ENCODE measurements at regions not wholly inside any gene's neighbourhood (a gene's known extent, or its start where the extent isn't known, plus 50 kb on each side); places are given as distances from the start of the nearest gene placed in this dataset.

DNA sequence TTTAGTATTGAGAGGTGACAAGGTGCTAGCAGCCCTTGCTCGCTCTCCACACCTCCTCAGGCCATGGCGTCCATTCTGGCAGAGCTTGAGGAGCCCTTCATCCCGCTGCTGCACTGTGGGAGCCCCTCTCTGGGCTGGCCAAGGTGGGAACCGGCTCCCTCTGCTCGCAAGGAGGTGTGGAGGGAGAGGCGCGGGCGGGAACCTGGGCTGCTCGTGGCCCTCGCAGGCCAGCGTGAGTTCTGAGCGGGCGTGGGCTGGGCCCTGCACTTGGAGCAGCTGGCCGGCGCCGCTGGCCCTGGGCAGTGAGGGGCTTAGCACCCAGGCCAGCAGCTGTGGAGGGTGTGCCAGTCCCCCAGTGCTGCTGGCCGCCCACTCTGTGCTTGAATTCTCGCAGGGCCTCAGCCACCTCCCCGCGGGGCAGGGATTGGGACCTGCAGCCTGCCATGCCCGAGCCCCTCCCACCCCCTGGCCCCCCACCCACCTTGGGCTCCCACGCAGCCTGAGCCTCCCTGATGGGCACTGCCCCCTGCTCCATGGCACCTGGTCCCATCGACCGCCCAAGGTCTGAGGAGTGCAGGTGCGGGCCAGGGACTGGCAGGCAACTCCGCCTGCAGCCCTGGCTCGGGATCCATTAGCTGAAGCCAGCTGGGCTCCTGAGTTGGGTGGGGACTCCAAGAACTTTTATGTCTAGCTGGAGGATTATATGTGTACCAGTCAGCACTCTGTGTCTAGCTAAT is 785.2 kb downstream of the DIPK2A start:
- no peaks in the 10 kb centered on the region for H3K27me3 Mint-ChIP-seq (ENCODE audit: low read depth)
- H3K4me1 Mint-ChIP-seq (ENCODE audit: low read depth) = no peaks in the 10 kb centered on the region

DNA sequence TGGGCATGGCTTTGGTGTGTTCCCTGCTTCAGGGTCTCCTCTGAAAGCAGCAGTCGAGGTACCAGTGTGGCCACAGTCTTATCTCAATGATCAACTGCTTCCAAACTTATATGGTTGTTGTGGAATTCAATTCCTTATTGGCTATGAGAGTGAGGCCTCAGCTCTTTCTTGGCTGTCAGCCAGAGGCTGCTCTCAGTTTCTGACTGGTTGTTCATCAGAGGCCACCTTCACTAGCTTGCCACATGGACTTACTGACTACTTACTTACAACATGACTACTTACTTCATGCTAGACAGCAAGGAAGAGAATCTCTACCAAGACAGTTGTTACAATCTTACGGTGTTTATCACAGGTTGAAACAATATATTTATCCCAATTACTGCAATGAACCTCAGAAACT is 789.2 kb downstream of the DIPK2A start:
- Mint-ChIP-seq H3K9me3 (no peaks in the 10 kb centered on the region), H3K4me3 (no peak overlapping the region), H3K27me3 (ENCODE audit: low read depth) (no peaks in the 10 kb centered on the region), H3K4me1 (ENCODE audit: low read depth) (no peaks in the 10 kb centered on the region), H3K36me3 (ENCODE audit: insufficient read depth) (no peaks in the 10 kb centered on the region)
- ATAC-seq (no peak), DNase-seq (no peak)

More for the DNA sequence above, 785.2 kb downstream of the DIPK2A start:
- Mint-ChIP-seq H3K4me3 (no peak overlapping the region), H3K36me3 (ENCODE audit: insufficient read depth) (no peaks in the 10 kb centered on the region), H3K9me3 (no peaks in the 10 kb centered on the region)
- ATAC-seq = no peak
- no peak for DNase-seq

DNA sequence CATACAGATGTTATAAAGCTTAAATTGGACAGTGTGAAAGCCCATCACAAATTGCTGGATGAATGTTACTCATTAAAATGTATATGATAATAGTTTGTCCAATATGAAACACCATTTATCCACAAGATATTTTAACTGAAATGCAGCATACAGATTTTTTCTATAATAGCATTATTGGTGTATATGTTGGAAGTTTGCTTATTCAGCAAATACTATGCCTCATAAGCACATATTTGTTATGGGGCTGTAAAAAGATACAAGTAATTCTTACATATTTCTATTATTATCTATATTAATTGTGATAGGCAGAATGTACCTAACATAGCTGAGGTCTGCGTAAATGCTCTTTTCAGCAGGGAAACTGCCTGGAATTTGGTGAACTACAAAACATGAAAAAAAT is 790.5 kb downstream of the DIPK2A start:
- ATAC-seq (no peak), DNase-seq (no peak)
- Mint-ChIP-seq H3K4me1 (ENCODE audit: low read depth) (no peaks in the 10 kb centered on the region), H3K27me3 (ENCODE audit: low read depth) (no peaks in the 10 kb centered on the region), H3K36me3 (ENCODE audit: insufficient read depth) (no peaks in the 10 kb centered on the region), H3K4me3 (no peak overlapping the region), H3K9me3 (no peaks in the 10 kb centered on the region)

DNA sequence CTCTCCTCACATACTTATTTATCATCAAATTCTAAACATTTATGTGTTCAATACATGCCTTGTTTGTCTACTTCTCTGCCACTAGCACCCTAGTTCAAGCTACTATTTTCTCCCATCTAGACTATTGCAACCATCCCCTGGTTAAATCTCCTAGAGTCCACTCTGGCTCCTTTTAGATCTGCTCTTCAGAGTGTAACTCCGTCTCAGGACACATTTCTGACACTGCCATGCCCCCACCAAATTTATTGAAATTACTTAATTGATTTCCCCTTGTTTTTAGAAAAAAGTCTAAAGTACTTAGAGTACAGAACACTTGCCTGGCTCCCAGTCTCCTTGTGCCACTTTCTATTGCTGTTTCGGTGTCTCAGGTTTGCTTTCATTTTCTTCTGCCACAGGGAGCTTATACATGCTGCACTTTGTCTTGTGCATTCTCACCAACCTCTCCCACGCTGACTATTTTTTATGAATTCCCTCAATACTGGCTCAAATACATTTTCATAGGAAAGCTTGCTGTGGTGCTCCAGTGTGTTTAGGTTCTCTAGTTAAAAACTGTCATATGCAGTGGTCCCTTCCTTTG is 792.3 kb downstream of the DIPK2A start:
- Mint-ChIP-seq H3K27me3 (ENCODE audit: low read depth) (no peaks in the 10 kb centered on the region), H3K4me3 (no peak overlapping the region), H3K36me3 (ENCODE audit: insufficient read depth) (no peaks in the 10 kb centered on the region), H3K4me1 (ENCODE audit: low read depth) (no peaks in the 10 kb centered on the region), H3K9me3 (no peaks in the 10 kb centered on the region)
- no peak for DNase-seq
- no peak for ATAC-seq

DNA sequence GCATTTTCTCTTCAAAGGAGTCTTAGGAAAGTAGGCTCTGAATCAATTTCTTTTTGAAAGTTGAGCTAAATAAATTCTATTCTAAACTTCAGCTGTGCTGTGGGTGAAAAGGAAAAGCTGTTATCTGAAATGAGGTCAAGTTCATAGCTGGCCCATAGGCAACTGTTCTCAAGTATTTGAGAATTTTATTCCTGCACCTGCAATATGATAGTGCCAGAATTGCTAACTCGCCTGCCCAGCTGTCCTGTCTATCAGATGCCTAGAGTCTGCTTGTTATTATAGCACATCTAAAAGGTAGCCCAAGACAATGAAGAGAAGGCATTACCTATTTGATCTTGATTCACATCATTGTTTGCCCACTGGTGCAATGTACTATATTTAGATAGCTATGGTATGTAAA is 798.7 kb downstream of the DIPK2A start:
- Mint-ChIP-seq H3K4me1 (ENCODE audit: low read depth) (no peaks in the 10 kb centered on the region), H3K36me3 (ENCODE audit: insufficient read depth) (no peaks in the 10 kb centered on the region), H3K27me3 (ENCODE audit: low read depth) (no peaks in the 10 kb centered on the region), H3K9me3 (no peaks in the 10 kb centered on the region), H3K4me3 (no peak overlapping the region)
- no peak for ATAC-seq
- no peak for DNase-seq

DNA sequence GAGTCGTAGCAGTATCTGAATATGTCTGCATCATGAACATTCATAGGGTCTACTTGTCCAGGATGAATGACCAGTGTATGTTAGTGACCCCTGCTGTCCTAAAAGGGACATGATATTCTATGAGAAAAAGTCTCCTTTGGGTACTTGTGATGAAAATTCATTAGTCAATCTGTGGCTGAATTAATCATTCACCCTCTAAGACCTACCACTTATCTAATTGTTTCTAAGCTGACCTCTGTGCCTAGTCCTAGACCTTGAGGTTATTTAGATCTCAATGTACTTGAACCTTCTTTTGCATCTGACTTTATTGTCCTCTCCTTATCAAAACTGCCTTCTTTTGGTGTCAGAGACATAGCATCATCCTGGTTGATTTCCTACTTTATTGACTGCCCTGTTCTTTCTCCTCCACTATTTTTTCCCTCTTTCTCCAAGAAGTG is 799.3 kb downstream of the DIPK2A start:
- no peaks in the 10 kb centered on the region for H3K9me3 Mint-ChIP-seq
- H3K4me3 Mint-ChIP-seq = no peak overlapping the region
- H3K36me3 Mint-ChIP-seq (ENCODE audit: insufficient read depth) = no peaks in the 10 kb centered on the region
- H3K27me3 Mint-ChIP-seq (ENCODE audit: low read depth) = no peaks in the 10 kb centered on the region
- no peak for ATAC-seq
- no peaks in the 10 kb centered on the region for H3K4me1 Mint-ChIP-seq (ENCODE audit: low read depth)
- no peak for DNase-seq

DNA sequence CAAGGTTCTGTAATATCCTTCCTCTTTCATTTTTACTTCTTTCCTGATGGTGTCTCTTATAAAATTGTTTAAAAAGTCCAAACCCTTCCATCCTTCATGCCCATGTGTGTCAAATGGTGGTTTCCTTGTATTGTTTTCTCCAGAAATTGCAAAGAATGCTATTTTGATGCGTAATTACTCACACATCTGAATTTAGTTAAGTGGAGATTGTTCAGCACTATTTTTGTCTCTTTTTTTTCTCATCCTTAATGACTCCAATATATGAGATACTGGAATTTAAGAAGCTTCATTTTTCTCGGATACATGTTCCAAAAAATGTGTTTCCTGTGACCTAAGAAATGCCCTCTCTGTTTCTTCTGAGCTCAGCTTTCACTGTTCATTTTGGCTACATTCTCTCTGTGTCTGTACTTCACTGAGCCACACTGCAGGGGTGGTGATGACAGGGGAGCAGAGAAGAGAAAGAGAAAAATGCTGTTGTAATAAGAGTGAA is 799.8 kb downstream of the DIPK2A start:
- DNase-seq (no peak), ATAC-seq (no peak)
- H3K36me3 Mint-ChIP-seq (ENCODE audit: insufficient read depth) = no peaks in the 10 kb centered on the region
- no peaks in the 10 kb centered on the region for H3K9me3 Mint-ChIP-seq
- no peak overlapping the region for H3K4me3 Mint-ChIP-seq
- no peaks in the 10 kb centered on the region for H3K4me1 Mint-ChIP-seq (ENCODE audit: low read depth)
- H3K27me3 Mint-ChIP-seq (ENCODE audit: low read depth) = no peaks in the 10 kb centered on the region

DNA sequence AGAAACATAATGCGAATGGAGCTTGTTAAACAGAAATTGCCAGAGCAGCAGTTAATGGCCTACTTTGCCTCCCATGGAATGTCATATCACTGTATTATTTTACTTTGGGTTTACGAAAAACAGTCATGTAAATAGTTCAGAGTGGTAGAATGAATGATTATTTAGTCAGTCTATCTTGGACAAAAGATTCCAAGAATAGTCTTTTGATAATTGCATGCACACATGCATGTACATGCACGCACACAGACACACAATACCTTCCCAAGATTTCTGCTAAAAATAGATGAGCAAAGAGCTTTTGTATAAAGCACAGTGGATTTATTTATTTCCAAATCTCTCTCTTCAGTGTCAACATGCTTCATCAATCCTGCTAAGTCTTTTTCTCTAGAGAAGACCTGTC is 800.7 kb downstream of the DIPK2A start:
- H3K9me3 Mint-ChIP-seq = no peaks in the 10 kb centered on the region
- DNase-seq = no peak
- no peaks in the 10 kb centered on the region for H3K36me3 Mint-ChIP-seq (ENCODE audit: insufficient read depth)
- H3K27me3 Mint-ChIP-seq (ENCODE audit: low read depth) = no peaks in the 10 kb centered on the region
- no peaks in the 10 kb centered on the region for H3K4me1 Mint-ChIP-seq (ENCODE audit: low read depth)
- H3K4me3 Mint-ChIP-seq = no peak overlapping the region
- ATAC-seq = no peak

DNA sequence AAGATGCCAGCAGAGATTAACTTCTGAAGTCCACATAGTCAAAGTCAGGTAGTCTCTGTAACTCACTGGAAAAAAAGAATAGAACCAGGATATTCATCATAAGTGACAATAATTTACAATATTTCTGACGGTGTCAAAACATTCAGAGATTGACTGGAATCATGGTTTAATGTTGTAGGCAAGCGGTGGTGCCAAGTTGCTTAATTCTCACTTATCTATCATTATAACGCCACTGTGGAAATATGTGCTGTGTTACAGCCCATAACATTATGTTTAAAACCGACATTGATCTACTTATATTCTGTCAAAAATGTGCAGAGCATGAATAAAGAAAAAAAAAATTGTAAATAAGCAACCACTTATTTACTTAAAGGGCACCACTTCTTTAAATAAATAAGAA is 801.7 kb downstream of the DIPK2A start:
- no peak for ATAC-seq
- no peaks in the 10 kb centered on the region for H3K36me3 Mint-ChIP-seq (ENCODE audit: insufficient read depth)
- no peak for DNase-seq
- H3K9me3 Mint-ChIP-seq = no peaks in the 10 kb centered on the region
- no peaks in the 10 kb centered on the region for H3K27me3 Mint-ChIP-seq (ENCODE audit: low read depth)
- H3K4me3 Mint-ChIP-seq = no peak overlapping the region
- H3K4me1 Mint-ChIP-seq (ENCODE audit: low read depth) = no peaks in the 10 kb centered on the region

DNA sequence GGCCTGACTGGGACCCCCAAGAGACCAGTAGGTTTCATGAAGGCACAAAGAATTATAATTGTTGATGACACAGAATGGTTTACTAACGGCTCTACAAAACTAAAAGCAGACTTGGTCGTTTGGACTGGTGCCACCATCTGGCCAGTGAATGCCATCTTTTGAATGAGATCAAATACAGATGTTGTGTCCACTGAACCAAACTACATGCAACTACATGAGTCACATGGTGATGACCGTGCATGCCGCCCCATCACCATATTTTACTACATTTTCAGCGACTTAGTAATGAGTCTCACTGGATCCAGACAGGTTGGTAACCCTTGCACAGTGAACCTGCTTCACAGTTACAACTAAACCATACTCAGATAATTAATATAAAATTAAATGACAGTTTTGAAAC is 803.3 kb downstream of the DIPK2A start:
- H3K27me3 Mint-ChIP-seq (ENCODE audit: low read depth) = no peaks in the 10 kb centered on the region
- no peaks in the 10 kb centered on the region for H3K9me3 Mint-ChIP-seq
- no peak overlapping the region for H3K4me3 Mint-ChIP-seq
- ATAC-seq = no peak
- DNase-seq = no peak
- H3K4me1 Mint-ChIP-seq (ENCODE audit: low read depth) = no peaks in the 10 kb centered on the region
- no peaks in the 10 kb centered on the region for H3K36me3 Mint-ChIP-seq (ENCODE audit: insufficient read depth)

DNA sequence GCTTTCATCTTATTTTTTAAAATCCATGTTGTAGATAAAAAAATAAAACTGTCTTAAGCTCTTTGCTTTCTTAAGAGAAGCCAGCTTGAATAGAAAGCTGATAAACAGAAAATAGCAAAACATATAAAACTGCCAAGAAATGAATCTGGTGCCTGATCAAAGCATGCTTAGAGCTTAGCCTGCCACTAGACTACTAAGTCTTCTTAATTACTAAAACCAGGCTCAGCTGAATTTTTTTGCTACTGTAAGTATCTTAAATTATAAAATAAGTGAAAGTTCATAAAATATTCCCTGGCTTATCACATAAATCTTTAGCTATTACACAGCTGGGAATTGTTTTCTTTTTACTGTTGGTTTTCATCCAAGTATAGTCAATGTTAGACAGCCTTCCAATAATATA is 803.9 kb downstream of the DIPK2A start:
- ATAC-seq (no peak), DNase-seq (no peak)
- Mint-ChIP-seq H3K27me3 (ENCODE audit: low read depth) (no peaks in the 10 kb centered on the region), H3K9me3 (no peaks in the 10 kb centered on the region), H3K4me3 (no peak overlapping the region), H3K36me3 (ENCODE audit: insufficient read depth) (no peaks in the 10 kb centered on the region), H3K4me1 (ENCODE audit: low read depth) (no peaks in the 10 kb centered on the region)

DNA sequence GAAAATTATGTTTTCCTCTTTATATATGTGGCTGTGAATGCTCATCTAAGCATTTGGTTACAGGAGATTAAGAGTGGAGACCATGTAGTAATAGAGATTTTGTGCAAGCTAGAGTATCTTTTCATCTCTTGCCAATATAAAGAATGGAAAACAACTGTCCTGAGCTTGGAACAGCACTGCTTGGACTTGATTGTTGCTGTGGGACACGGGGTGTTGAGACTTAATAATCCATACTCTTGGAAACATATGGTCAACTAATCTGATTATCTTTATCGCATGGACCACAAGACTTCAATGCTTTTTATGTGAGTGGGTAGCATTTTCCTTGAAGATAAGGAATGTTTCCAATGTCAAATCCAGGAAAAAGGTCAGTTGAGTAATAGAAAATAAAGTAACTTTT is 806.3 kb downstream of the DIPK2A start:
- no peak overlapping the region for H3K4me3 Mint-ChIP-seq
- H3K9me3 Mint-ChIP-seq = no peaks in the 10 kb centered on the region
- no peaks in the 10 kb centered on the region for H3K27me3 Mint-ChIP-seq (ENCODE audit: low read depth)
- no peaks in the 10 kb centered on the region for H3K4me1 Mint-ChIP-seq (ENCODE audit: low read depth)
- no peaks in the 10 kb centered on the region for H3K36me3 Mint-ChIP-seq (ENCODE audit: insufficient read depth)
- DNase-seq = no peak
- no peak for ATAC-seq

DNA sequence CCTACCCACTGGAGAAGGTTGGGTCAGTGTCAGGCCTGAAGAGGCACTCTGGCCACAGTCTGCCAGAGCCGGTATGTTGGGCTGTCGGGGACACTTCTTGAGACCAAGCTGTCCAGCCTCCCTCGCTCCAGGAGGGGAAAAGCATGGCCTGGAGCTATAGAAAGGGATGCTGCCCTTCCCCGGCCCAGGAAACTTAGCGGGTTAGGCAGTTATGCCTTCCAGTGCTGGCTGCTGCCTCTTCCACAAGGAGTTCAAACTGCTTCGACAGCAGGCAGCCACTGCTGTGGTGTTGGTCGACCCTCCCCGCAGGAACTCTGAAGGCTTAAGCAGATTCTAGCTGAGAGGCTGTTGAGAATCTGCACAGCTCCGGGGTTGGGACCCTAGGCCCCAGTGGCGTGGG is 819.4 kb downstream of the DIPK2A start:
- no peaks in the 10 kb centered on the region for H3K4me1 Mint-ChIP-seq (ENCODE audit: low read depth)
- DNase-seq (no peak), ATAC-seq (no peak)
- H3K27me3 Mint-ChIP-seq (ENCODE audit: low read depth) = no peaks in the 10 kb centered on the region
- no peak overlapping the region for H3K4me3 Mint-ChIP-seq
- H3K9me3 Mint-ChIP-seq = peaks cover 9% of the 10 kb centered on the region
- H3K36me3 Mint-ChIP-seq (ENCODE audit: insufficient read depth) = no peaks in the 10 kb centered on the region

DNA sequence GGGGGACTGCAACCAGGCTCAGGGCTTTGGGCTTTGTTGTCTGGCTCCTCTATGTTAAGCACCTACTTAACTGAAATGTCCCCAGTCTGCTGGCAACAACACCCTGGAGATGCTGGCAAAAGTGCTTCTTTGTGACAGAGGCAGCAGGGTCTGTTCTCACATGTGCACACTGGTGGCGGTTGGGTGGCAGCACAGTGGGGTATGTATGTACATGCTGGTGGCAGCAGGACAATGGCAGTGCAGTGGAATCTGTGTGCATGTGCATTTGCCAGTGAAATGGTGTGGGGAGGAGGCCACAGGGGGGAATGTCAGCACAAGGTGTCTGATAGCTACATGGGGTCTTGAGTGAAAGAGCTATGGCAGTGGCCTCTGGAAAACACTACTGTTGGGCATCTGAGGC is 830.3 kb downstream of the DIPK2A start:
- Mint-ChIP-seq H3K27me3 (ENCODE audit: low read depth) (no peaks in the 10 kb centered on the region), H3K4me3 (no peak overlapping the region), H3K36me3 (ENCODE audit: insufficient read depth) (no peaks in the 10 kb centered on the region), H3K9me3 (no peaks in the 10 kb centered on the region), H3K4me1 (ENCODE audit: low read depth) (no peaks in the 10 kb centered on the region)
- DNase-seq = no peak
- ATAC-seq = no peak

DNA sequence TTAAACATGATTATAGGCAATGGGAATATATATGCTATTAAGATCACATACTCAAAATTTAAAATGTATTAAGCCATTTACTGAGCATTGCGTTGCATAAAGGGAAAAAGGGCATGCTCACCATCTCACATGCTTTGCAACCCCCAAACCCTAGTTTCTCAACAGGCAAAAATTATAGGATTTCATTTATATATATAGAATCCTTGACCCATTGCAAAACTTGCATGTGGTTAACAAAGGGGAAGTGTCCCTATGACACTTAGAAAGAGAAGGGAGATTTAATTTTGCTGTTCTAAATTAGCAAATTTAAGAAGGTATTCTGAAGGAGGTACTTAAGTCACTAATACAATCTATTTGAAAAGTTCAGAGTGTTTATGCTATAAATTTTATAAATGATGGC is 837.8 kb downstream of the DIPK2A start:
- no peak for DNase-seq
- no peak for ATAC-seq
- H3K4me3 Mint-ChIP-seq = no peak overlapping the region
- no peaks in the 10 kb centered on the region for H3K27me3 Mint-ChIP-seq (ENCODE audit: low read depth)
- H3K36me3 Mint-ChIP-seq (ENCODE audit: insufficient read depth) = no peaks in the 10 kb centered on the region
- H3K9me3 Mint-ChIP-seq = no peaks in the 10 kb centered on the region
- no peaks in the 10 kb centered on the region for H3K4me1 Mint-ChIP-seq (ENCODE audit: low read depth)

Measured in activated T-cell treated with anti-CD3 and anti-CD28 coated beads, Interleukin-2, amount 50 U/mL, for 4 hours (primary cell).